Endothelial cell of umbilical vein (primary cell): ENCODE measurements at regions not wholly inside any gene's neighbourhood (a gene's known extent, or its start where the extent isn't known, plus 50 kb on each side); places are given as distances from the start of the nearest gene placed in this dataset.

Source experiments
- BruUV-seq: library from RNA; stranded (reverse); fragments of 400-500 nt; replicated peaks from 2 replicates; lab custom pipeline; 2021; lab: Mats Ljungman, UMichigan
- CTCF ChIA-PET: fragments of 300-600, 350-600 bp; sonication (Branson Sonifier 250); formaldehyde crosslinking; loops from one replicate; lab custom pipeline; 2021; ENCODE audit warnings: antibody characterized with exemption, inconsistent platforms; lab: Charles Lee
- POLR2A ChIA-PET: fragments of 300-600, 350-600 bp; sonication (Branson Sonifier 250); formaldehyde crosslinking; loops from one replicate; lab custom pipeline; 2021; ENCODE audit warnings: antibody characterized with exemption, inconsistent platforms; lab: Charles Lee
- DNase-seq: peaks from one replicate; pipeline ENCODE4 v3.0.0-alpha.2; 2011; ENCODE audit warnings: low read depth, low spot score
- FAIRE-seq: peaks from 2 replicates; lab custom pipeline; 2011; peaks lifted over from hg19 to GRCh38; lab: Jason Lieb, UNC
- H2AFZ ChIP-seq: 2 replicates; pipeline ENCODE4 v1.6.0; 2012; ENCODE audit warnings: low read depth, low read length, control low read depth, inconsistent platforms
- H3K27ac ChIP-seq: 2 replicates; pipeline ENCODE4 v1.5.1; 2011; ENCODE audit warnings: low read depth, mild to moderate bottlenecking, control low read depth, low read length, moderate library complexity; ENCODE audit not compliant: insufficient read depth
- H3K27me3 ChIP-seq, 2 experiments: 2 replicates each; pipeline versions ENCODE4 v1.6.0 to v1.6.1; 2011; ENCODE audit warnings: low read length in 2 of 2, mixed read lengths in 1 of 2; ENCODE audit not compliant: control insufficient read depth in 2 of 2, insufficient read depth in 2 of 2
- H3K36me3 ChIP-seq, 2 experiments: 2 replicates in 1 of 2; 3 replicates in 1 of 2; pipeline ENCODE4 v1.5.1; 2011; ENCODE audit warnings: low read length in 2 of 2, mild to moderate bottlenecking in 1 of 2, moderate library complexity in 1 of 2; ENCODE audit not compliant: control insufficient read depth in 2 of 2, insufficient read depth in 2 of 2; ENCODE audit errors: extremely low read depth in 1 of 2
- H3K4me1 ChIP-seq: 3 replicates; pipeline ENCODE4 v1.5.1; 2011; ENCODE audit warnings: mild to moderate bottlenecking, low read length; ENCODE audit not compliant: control insufficient read depth, insufficient read depth; ENCODE audit errors: extremely low read depth
- H3K4me2 ChIP-seq: 2 replicates; pipeline ENCODE4 v1.6.1; 2011; ENCODE audit warnings: low read length, control low read depth, mixed read lengths; ENCODE audit not compliant: insufficient read depth
- H3K4me3 ChIP-seq, 3 experiments: fragments of 200-600 bp in 1 of 3; sonication (generic), shearing (Covaris generic) in 1 of 3; replicated peaks in 1 of 3; 2 replicates each; pipeline ENCODE4 v1.5.1; 2011 to 2016; ENCODE audit warnings: control low read depth in 3 of 3, low read length in 3 of 3, mild to moderate bottlenecking in 2 of 3, inconsistent platforms in 1 of 3, low read depth in 1 of 3, moderate library complexity in 1 of 3; ENCODE audit not compliant: insufficient read depth in 1 of 3
- H3K79me2 ChIP-seq: 2 replicates; pipeline ENCODE4 v1.6.0; 2012; ENCODE audit warnings: low read length, inconsistent platforms; ENCODE audit not compliant: control insufficient read depth, insufficient read depth
- H3K9ac ChIP-seq: replicated peaks from 2 replicates; pipeline ENCODE3; 2011; ENCODE audit warnings: low read length, control low read depth; ENCODE audit not compliant: insufficient read depth; ENCODE audit errors: extremely low read depth
- H3K9me1 ChIP-seq: replicated peaks from 3 replicates; pipeline ENCODE4 v1.6.0; 2011; ENCODE audit warnings: mild to moderate bottlenecking, low read length; ENCODE audit not compliant: control insufficient read depth, insufficient read depth; ENCODE audit errors: extremely low read depth
- H3K9me3 ChIP-seq: replicated peaks from 2 replicates; pipeline ENCODE4 v1.5.1; 2012; ENCODE audit warnings: low read length, inconsistent platforms; ENCODE audit not compliant: control insufficient read depth, insufficient read depth
- H4K20me1 ChIP-seq: replicated peaks from 2 replicates; pipeline ENCODE3; 2011; ENCODE audit warnings: mild to moderate bottlenecking, low read length; ENCODE audit not compliant: control insufficient read depth, insufficient read depth; ENCODE audit errors: extremely low read depth
- EZH2 ChIP-seq: IDR thresholded peaks from 2 replicates; pipeline ENCODE4 v1.6.1; 2012; ENCODE audit warnings: borderline replicate concordance, low read depth, mild to moderate bottlenecking, moderate library complexity, low read length, inconsistent platforms; ENCODE audit not compliant: severe bottlenecking
- FOS ChIP-seq: IDR thresholded peaks from 2 replicates; pipeline ENCODE4 v1.6.1; 2011; ENCODE audit warnings: mild to moderate bottlenecking, low read length, moderate library complexity, borderline replicate concordance; ENCODE audit not compliant: insufficient read depth
- GATA2 ChIP-seq: IDR thresholded peaks from 2 replicates; pipeline ENCODE4 v1.7.0; 2011; ENCODE audit warnings: low read depth, mild to moderate bottlenecking, moderate library complexity, mixed read lengths, low read length; ENCODE audit not compliant: insufficient read length, insufficient read depth
- JUN ChIP-seq: IDR thresholded peaks from 2 replicates; pipeline ENCODE4 v1.6.1; 2011; ENCODE audit warnings: borderline replicate concordance, low read depth; ENCODE audit not compliant: insufficient read length, insufficient read depth
- MYC ChIP-seq: IDR thresholded peaks from one replicate; pipeline ENCODE4 v1.6.1; 2011; ENCODE audit warnings: mild to moderate bottlenecking, low read depth, low read length
- POLR2A ChIP-seq: IDR thresholded peaks from 2 replicates; pipeline ENCODE4 v1.6.1; 2012; ENCODE audit warnings: low read depth, mild to moderate bottlenecking, control low read depth, low read length
- POLR2AphosphoS5 ChIP-seq: IDR thresholded peaks from 2 replicates; pipeline ENCODE4 v1.6.1; 2012; ENCODE audit warnings: low read depth, mild to moderate bottlenecking, control low read depth, low read length, moderate library complexity; ENCODE audit not compliant: insufficient read depth
- dilution Hi-C: fragments of 300-500 bp; cut with MboI; formaldehyde crosslinking; loops from one replicate; pipeline ENCODE4 v1.15.0; 2019; ENCODE audit warnings: low sequenced_read_pairs; ENCODE audit not compliant: extremely low pct_ligation_motif_present
- intact Hi-C: fragments of 100-400 bp; cut with micrococcal nuclease; formaldehyde crosslinking; loops from one replicate; pipeline ENCODE4 v1.10.0; 2022
- TF ChIP-seq, protein P1 (sequence below): IDR thresholded peaks from 2 replicates; pipeline ENCODE4 v1.6.1; 2011; ENCODE audit not compliant: insufficient read depth, insufficient read length
- TF ChIP-seq, protein P2 (sequence below), 2 donors: IDR thresholded peaks; 1 replicate in 1 of 2; 2 replicates in 1 of 2; pipeline ENCODE4 v1.5.1; 2011; ENCODE audit warnings: low read length in 2 of 2, mild to moderate bottlenecking in 2 of 2, moderate library complexity in 2 of 2, control low read depth in 1 of 2, inconsistent platforms in 1 of 2, low read depth in 1 of 2; ENCODE audit not compliant: insufficient read depth in 1 of 2; ENCODE audit errors: extremely low read depth in 1 of 2

DNA sequence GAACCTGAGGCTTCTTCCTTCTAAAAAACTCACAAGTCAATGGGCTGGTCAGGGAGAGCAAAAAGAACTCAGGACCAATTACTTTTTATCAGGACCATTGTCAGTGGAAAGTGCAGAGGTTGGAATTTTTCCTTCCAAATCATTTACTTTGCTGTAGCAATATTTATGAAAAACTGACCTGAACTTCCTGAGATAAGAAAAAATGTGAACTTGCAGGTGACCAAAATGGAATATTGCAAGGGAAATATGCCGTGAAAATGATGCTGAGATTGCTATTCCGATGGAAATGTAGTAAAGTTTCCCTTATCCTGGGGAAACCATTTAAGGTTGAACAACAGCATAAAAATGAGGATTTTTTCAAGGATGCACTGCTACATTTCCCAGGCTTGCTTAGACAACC lies 148.3 kb upstream of the PFKP start:
- dilution Hi-C loops = no loop called here
- Histone ChIP-seq H3K36me3 (no peaks in the 10 kb centered on the region), H3K4me1 (peaks cover 5% of the 10 kb centered on the region), H3K9me3 (no peaks in the 10 kb centered on the region), H3K4me3 (no peak overlapping the region), H4K20me1 (no peaks in the 10 kb centered on the region), H3K9ac (no peak overlapping the region), H3K4me2 (no peak overlapping the region), H3K27me3 (peaks cover 9% of the 10 kb centered on the region in 2 experiments), H3K9me1 (no peaks in the 10 kb centered on the region), H2AFZ (no peak overlapping the region), H3K27ac (no peak overlapping the region), H3K79me2 (no peaks in the 10 kb centered on the region)
- ChIA-PET POLR2A (no interaction called here), CTCF (interaction anchor here (1.0 kb wide), 1 partner anchor 9 kb away, joined by 4 read pairs; no protein-coding TSS in a partner anchor)
- DNase-seq = no peak
- TF ChIP-seq JUN = no peak
- TF ChIP-seq EZH2 = no peak
- no peak for TF ChIP-seq GATA2
- TF ChIP-seq FOS = no peak
- TF ChIP-seq, protein P1, sequence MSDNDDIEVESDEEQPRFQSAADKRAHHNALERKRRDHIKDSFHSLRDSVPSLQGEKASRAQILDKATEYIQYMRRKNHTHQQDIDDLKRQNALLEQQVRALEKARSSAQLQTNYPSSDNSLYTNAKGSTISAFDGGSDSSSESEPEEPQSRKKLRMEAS = no peak
- no peak for TF ChIP-seq POLR2A
- no peak for TF ChIP-seq POLR2AphosphoS5
- TF ChIP-seq, protein P2, sequence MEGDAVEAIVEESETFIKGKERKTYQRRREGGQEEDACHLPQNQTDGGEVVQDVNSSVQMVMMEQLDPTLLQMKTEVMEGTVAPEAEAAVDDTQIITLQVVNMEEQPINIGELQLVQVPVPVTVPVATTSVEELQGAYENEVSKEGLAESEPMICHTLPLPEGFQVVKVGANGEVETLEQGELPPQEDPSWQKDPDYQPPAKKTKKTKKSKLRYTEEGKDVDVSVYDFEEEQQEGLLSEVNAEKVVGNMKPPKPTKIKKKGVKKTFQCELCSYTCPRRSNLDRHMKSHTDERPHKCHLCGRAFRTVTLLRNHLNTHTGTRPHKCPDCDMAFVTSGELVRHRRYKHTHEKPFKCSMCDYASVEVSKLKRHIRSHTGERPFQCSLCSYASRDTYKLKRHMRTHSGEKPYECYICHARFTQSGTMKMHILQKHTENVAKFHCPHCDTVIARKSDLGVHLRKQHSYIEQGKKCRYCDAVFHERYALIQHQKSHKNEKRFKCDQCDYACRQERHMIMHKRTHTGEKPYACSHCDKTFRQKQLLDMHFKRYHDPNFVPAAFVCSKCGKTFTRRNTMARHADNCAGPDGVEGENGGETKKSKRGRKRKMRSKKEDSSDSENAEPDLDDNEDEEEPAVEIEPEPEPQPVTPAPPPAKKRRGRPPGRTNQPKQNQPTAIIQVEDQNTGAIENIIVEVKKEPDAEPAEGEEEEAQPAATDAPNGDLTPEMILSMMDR (IDR thresholded peaks at IDR 0.05; ENCODE audit: extremely low read depth in 1 of 2, insufficient read depth in 1 of 2, low read depth in 1 of 2, low read length in 2 of 2) = no peak
- no peak for TF ChIP-seq MYC
- intact Hi-C loops = no loop called here
- BruUV-seq = no TSS peak
- FAIRE-seq = no peak
